GM23248 (cell line): ENCODE measurements at regions not wholly inside any gene's neighbourhood (a gene's known extent, or its start where the extent isn't known, plus 50 kb on each side); places are given as distances from the start of the nearest gene placed in this dataset.

Experiments used
- DNase-seq: peaks from one replicate; pipeline ENCODE4 v3.0.0-alpha.2; 2015
- H2AFZ ChIP-seq: fragments of 200-600 bp; sonication (generic); 2 replicates; pipeline ENCODE4 v1.6.1; 2016; ENCODE audit warnings: antibody characterized with exemption
- H3F3A ChIP-seq: fragments of 200-600 bp; sonication (generic); 2 replicates; pipeline ENCODE4 v1.6.1; 2016; ENCODE audit warnings: mild to moderate bottlenecking, antibody characterized with exemption, mixed run types; ENCODE audit not compliant: insufficient read depth
- H3K27ac ChIP-seq: fragments of 200-600 bp; sonication (generic); 2 replicates; pipeline ENCODE4 v1.5.1; 2016; ENCODE audit warnings: mild to moderate bottlenecking
- H3K27me3 ChIP-seq: fragments of 200-600 bp; sonication (generic); replicated peaks from 2 replicates; pipeline ENCODE4 v1.6.1; 2016; ENCODE audit warnings: mild to moderate bottlenecking; ENCODE audit not compliant: insufficient read depth
- H3K36me3 ChIP-seq: fragments of 200-600 bp; sonication (generic); 2 replicates; pipeline ENCODE4 v1.6.1; 2016; ENCODE audit warnings: low read depth, mild to moderate bottlenecking
- H3K4me1 ChIP-seq: fragments of 200-600 bp; sonication (generic); 2 replicates; pipeline ENCODE4 v1.6.1; 2016; ENCODE audit warnings: mild to moderate bottlenecking; ENCODE audit not compliant: insufficient read depth
- H3K4me2 ChIP-seq: fragments of 200-600 bp; sonication (generic); one replicate; pipeline ENCODE4 v1.6.1; 2016; ENCODE audit warnings: mild to moderate bottlenecking; ENCODE audit not compliant: unreplicated experiment
- H3K4me3 ChIP-seq: fragments of 200-600 bp; sonication (generic); 2 replicates; pipeline ENCODE4 v1.5.1; 2016; ENCODE audit warnings: mild to moderate bottlenecking
- H3K79me2 ChIP-seq: fragments of 200-600 bp; sonication (generic); 2 replicates; pipeline ENCODE4 v1.6.1; 2016; ENCODE audit warnings: mild to moderate bottlenecking; ENCODE audit not compliant: insufficient read depth
- H3K9ac ChIP-seq: fragments of 200-600 bp; sonication (generic); 2 replicates; pipeline ENCODE4 v1.6.1; 2016; ENCODE audit warnings: mild to moderate bottlenecking
- H3K9me2 ChIP-seq: fragments of 200-600 bp; sonication (generic); 2 replicates; pipeline ENCODE4 v1.6.1; 2016; ENCODE audit warnings: mixed run types, mild to moderate bottlenecking, moderate library complexity; ENCODE audit not compliant: insufficient read depth
- H3K9me3 ChIP-seq: fragments of 200-600 bp; sonication (generic); one replicate; pipeline ENCODE4 v1.6.1; 2017; ENCODE audit warnings: low read depth
- H4K20me1 ChIP-seq: fragments of 200-600 bp; sonication (generic); 2 replicates; pipeline ENCODE4 v1.6.0; 2016; ENCODE audit not compliant: insufficient read depth
- EZH2 ChIP-seq: fragments of 200-600 bp; sonication (generic); IDR thresholded peaks from 2 replicates; pipeline ENCODE4 v1.6.1; 2018; ENCODE audit warnings: antibody characterized with exemption, mild to moderate bottlenecking; ENCODE audit not compliant: insufficient read depth, poor library complexity, severe bottlenecking
- EZH2phosphoT487 ChIP-seq: fragments of 200-600 bp; sonication (generic); IDR thresholded peaks from 2 replicates; pipeline ENCODE4 v1.6.1; 2018; ENCODE audit warnings: antibody characterized with exemption, moderate library complexity, mild to moderate bottlenecking, low read depth; ENCODE audit not compliant: insufficient read depth
- WGBS, 2 experiments: methylation state at CpG; one replicate each; pipeline ENCODE4 v1.1.6; 2015 to 2017; ENCODE audit warnings: low lambda C conversion rate in 2 of 2, low coverage in 1 of 2; ENCODE audit errors: missing lambda C conversion rate in 2 of 2; 5-methylcytosine and 5-hydroxymethylcytosine counted together
- in situ Hi-C: fragments of 300-500 bp; cut with MboI; formaldehyde crosslinking; loops from 2 replicates; pipeline ENCODE4 v1.15.0; 2020

DNA sequence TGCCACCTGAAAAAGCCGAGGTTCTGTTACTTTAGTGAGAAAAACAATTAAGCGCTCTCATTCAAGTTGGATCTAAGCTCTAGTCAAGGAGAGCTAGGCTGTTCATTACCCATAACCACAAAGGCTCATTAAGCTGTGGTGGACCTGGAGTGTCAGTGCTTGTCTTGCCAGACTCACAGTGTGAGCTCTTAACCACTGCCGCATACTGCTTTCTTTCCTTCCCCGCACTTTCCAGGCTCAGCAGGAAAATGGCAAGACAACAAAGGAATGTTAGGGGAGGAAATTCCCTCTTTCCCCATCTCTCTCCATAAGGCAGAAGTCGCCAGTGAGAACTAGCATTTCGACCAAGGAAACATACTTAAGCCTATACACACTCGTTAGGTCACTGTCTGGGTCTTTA lies 467.3 kb downstream of the ENC1 start:
- in situ Hi-C loops, result no loop called here
- H3K4me2 ChIP-seq, result no peak overlapping the region
- no peaks in the 10 kb centered on the region for H3K36me3 ChIP-seq
- H4K20me1 ChIP-seq, result no peaks in the 10 kb centered on the region
- H3K9me2 ChIP-seq, result no peaks in the 10 kb centered on the region
- H3K4me1 ChIP-seq, result peaks cover 3% of the 10 kb centered on the region; the same call in 1 of the 2 replicates
- H3F3A ChIP-seq, result 0 out of 2 replicates have a peak, but pooled peaks cover 2% of the 10 kb centered on the region
- 85 to 87% methylated on average over 7 of the region's 7 CpGs for WGBS, 2 experiments
- H3K9me3 ChIP-seq, result no peaks in the 10 kb centered on the region
- no peaks in the 10 kb centered on the region for H3K27me3 ChIP-seq
- no peak overlapping the region for H2AFZ ChIP-seq
- H3K4me3 ChIP-seq, result no peak overlapping the region
- H3K27ac ChIP-seq, result no peak overlapping the region
- H3K9ac ChIP-seq, result no peak overlapping the region
- DNase-seq, result no peak
- TF ChIP-seq EZH2, result no peak
- no peak for TF ChIP-seq EZH2phosphoT487
- H3K79me2 ChIP-seq, result no peaks in the 10 kb centered on the region

GRCh38 chr5:74169701-74170100 lies 470.8 kb downstream of the ENC1 start:
- Histone ChIP-seq H3K36me3 (no peaks in the 10 kb centered on the region), H3K79me2 (no peaks in the 10 kb centered on the region), H4K20me1 (no peaks in the 10 kb centered on the region), H3K4me2 (no peak overlapping the region), H3K4me1 (peaks cover 23% of the 10 kb centered on the region), H2AFZ (no peak overlapping the region), H3K27ac (no peak overlapping the region), H3K9me2 (no peaks in the 10 kb centered on the region), H3K27me3 (no peaks in the 10 kb centered on the region), H3K4me3 (no peak overlapping the region), H3K9me3 (no peaks in the 10 kb centered on the region), H3F3A (peaks cover 15% of the 10 kb centered on the region), H3K9ac (no peak overlapping the region)
- no peak for TF ChIP-seq EZH2phosphoT487
- TF ChIP-seq EZH2, result no peak
- WGBS, 2 experiments, result 89 to 92% methylated on average over 2 of the region's 2 CpGs
- DNase-seq, result no peak
- in situ Hi-C loops, result no loop called here

DNA sequence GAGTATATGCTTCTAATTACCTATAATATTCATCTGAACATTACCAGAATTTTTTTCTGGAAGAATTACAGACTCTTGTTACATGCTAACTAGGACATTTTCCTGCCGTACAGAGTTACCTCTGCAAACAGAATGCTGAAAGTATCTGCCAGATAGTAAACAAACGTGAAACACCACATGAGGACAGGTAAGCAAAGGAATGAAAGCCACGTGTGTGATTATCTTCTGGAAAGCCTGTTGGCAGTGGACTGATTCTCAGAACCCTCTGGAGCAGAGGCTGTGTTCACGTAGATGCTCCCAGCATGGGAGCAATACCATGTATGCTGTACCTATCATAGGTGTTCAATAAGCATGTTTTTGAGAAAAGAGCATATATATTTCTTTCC lies 472.6 kb downstream of the ENC1 start:
- no peaks in the 10 kb centered on the region for H3K9me2 ChIP-seq
- H4K20me1 ChIP-seq, result no peaks in the 10 kb centered on the region
- no peaks in the 10 kb centered on the region for H3K27me3 ChIP-seq
- peaks cover 20% of the 10 kb centered on the region for H3K4me1 ChIP-seq
- H3K4me2 ChIP-seq, result peak overlapping the region; percentile 44
- 87 to 88% methylated on average over 4 of the region's 4 CpGs for WGBS, 2 experiments
- in situ Hi-C loops, result no loop called here
- peak overlapping the region; percentile 15; the same call in 1 of the 2 replicates for H3K27ac ChIP-seq
- H3F3A ChIP-seq, result peaks cover 15% of the 10 kb centered on the region
- no peaks in the 10 kb centered on the region for H3K36me3 ChIP-seq
- H3K4me3 ChIP-seq, result no peak overlapping the region
- no peak for DNase-seq
- no peaks in the 10 kb centered on the region for H3K9me3 ChIP-seq
- H2AFZ ChIP-seq, result no peak overlapping the region
- TF ChIP-seq EZH2phosphoT487 (no peak), EZH2 (no peak)
- no peaks in the 10 kb centered on the region for H3K79me2 ChIP-seq
- no peak overlapping the region for H3K9ac ChIP-seq

DNA sequence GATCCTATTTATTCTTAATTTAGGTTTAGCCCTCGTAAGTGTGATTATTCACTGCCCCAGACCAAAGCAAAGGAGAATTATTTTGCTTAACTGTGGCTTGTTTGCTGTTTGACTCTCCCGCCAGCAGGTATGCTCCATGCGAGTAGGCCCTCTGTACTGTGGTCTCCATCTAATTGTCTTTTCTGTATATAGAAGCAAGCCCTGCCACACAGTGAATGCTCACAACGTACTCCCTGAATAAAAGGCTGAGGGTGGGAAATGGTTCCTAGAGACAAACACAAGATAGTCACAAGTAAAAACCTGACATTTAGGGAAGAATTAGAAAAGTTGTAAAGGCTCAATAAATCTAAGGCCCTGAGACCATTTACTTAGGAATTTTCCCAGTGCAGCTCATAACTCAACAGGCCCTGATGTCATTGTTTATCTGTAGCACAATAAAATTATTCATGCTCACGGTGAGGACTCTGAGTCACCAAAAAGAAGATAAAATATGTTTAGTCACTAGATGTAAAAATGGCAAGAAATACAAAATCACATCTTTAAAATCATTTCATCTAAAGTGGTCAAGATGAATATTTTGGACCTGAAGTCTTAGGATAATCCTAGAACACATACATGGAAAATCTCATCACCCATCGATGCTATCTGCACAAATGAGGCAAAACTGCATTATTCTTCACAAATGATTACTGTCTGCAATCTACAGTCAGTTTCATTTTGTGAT lies 473.2 kb downstream of the ENC1 start:
- Histone ChIP-seq H4K20me1 (no peaks in the 10 kb centered on the region), H3K79me2 (no peaks in the 10 kb centered on the region), H3K27me3 (no peaks in the 10 kb centered on the region), H2AFZ (no peak overlapping the region), H3K4me3 (no peak overlapping the region), H3K9ac (no peak overlapping the region), H3F3A (peaks cover 15% of the 10 kb centered on the region), H3K4me1 (peaks cover 20% of the 10 kb centered on the region), H3K4me2 (peak overlapping the region; percentile 44), H3K27ac (peak overlapping the region; percentile 33), H3K36me3 (no peaks in the 10 kb centered on the region), H3K9me3 (no peaks in the 10 kb centered on the region), H3K9me2 (no peaks in the 10 kb centered on the region)
- peak; percentile 92 for DNase-seq
- WGBS, 2 experiments, result 66 to 67% methylated on average over 6 of the region's 6 CpGs
- no peak for TF ChIP-seq EZH2
- in situ Hi-C loops, result no loop called here
